Parathyroid adenoma (tissue), 2 donors: ENCODE measurements at regions not wholly inside any gene's neighbourhood (a gene's known extent, or its start where the extent isn't known, plus 50 kb on each side); places are given as distances from the start of the nearest gene placed in this dataset.
A peak's percentile ranks its signal among the peaks of the same experiment; 100 is the strongest.

ENCODE experiments used
- H2AFZ ChIP-seq: fragments of 300-600 bp; sonication (generic); one replicate; pipeline ENCODE4 v1.7.0; 2017; ENCODE audit warnings: antibody characterized with exemption, mild to moderate bottlenecking
- H3K27ac ChIP-seq: fragments of 300-600 bp; sonication (generic); one replicate; pipeline ENCODE4 v1.7.0; 2017
- H3K27me3 ChIP-seq: fragments of 300-600 bp; sonication (generic); one replicate; pipeline ENCODE4 v1.7.0; 2017; ENCODE audit warnings: low read length; ENCODE audit not compliant: control insufficient read depth, insufficient read depth
- H3K36me3 ChIP-seq: fragments of 300-600 bp; sonication (generic); one replicate; pipeline ENCODE4 v1.7.0; 2017; ENCODE audit warnings: low read length; ENCODE audit not compliant: control insufficient read depth, insufficient read depth
- H3K4me1 ChIP-seq: fragments of 300-600 bp; sonication (generic); one replicate; pipeline ENCODE4 v1.7.0; 2017; ENCODE audit warnings: control low read depth
- H3K4me2 ChIP-seq: fragments of 300-600 bp; sonication (generic); one replicate; pipeline ENCODE4 v1.7.0; 2017; ENCODE audit warnings: low read length
- H3K4me3 ChIP-seq: fragments of 300-600 bp; sonication (generic); one replicate; pipeline ENCODE4 v1.7.0; 2017; ENCODE audit warnings: low read depth, low read length
- H3K79me2 ChIP-seq: fragments of 300-600 bp; sonication (generic); one replicate; pipeline ENCODE4 v1.7.0; 2017; ENCODE audit warnings: control low read depth
- H3K9ac ChIP-seq: fragments of 300-600 bp; sonication (generic); one replicate; pipeline ENCODE4 v1.7.0; 2017; ENCODE audit warnings: mild to moderate bottlenecking
- H3K9me3 ChIP-seq: fragments of 300-600 bp; sonication (generic); one replicate; pipeline ENCODE4 v1.7.0; 2017; ENCODE audit warnings: low read length; ENCODE audit not compliant: control insufficient read depth
- CTCF ChIP-seq: fragments of 300-600 bp; sonication (generic); IDR thresholded peaks from one replicate; pipeline ENCODE4 v1.7.0; 2017; ENCODE audit warnings: antibody characterized with exemption, mild to moderate bottlenecking
- donor health status: primary hyperparathyroidism.

GRCh38 chr11:128328955-128329551, 258.3 kb downstream of the ETS1 start:
- peak overlapping the region; percentile 62 for H3K27ac ChIP-seq
- H3K79me2 ChIP-seq, result no peaks in the 10 kb centered on the region
- no peaks in the 10 kb centered on the region for H3K4me1 ChIP-seq
- H3K4me2 ChIP-seq, result no peak overlapping the region
- H3K36me3 ChIP-seq, result no peaks in the 10 kb centered on the region
- no peak overlapping the region for H2AFZ ChIP-seq
- no peaks in the 10 kb centered on the region for H3K27me3 ChIP-seq
- H3K9ac ChIP-seq, result no peak overlapping the region
- H3K9me3 ChIP-seq, result no peaks in the 10 kb centered on the region
- no peak for TF ChIP-seq CTCF
- H3K4me3 ChIP-seq, result no peak overlapping the region

GRCh38 chr11:128327274-128327673, 260.1 kb downstream of the ETS1 start:
- H3K4me1 ChIP-seq, result no peaks in the 10 kb centered on the region
- H3K9ac ChIP-seq, result no peak overlapping the region
- H3K4me3 ChIP-seq, result no peak overlapping the region
- H3K79me2 ChIP-seq, result no peaks in the 10 kb centered on the region
- no peaks in the 10 kb centered on the region for H3K27me3 ChIP-seq
- no peak for TF ChIP-seq CTCF
- no peak overlapping the region for H3K4me2 ChIP-seq
- H2AFZ ChIP-seq, result no peak overlapping the region
- no peaks in the 10 kb centered on the region for H3K36me3 ChIP-seq
- H3K27ac ChIP-seq, result no peak overlapping the region
- no peaks in the 10 kb centered on the region for H3K9me3 ChIP-seq

- H3K27me3 ChIP-seq, result no peaks in the 10 kb centered on the region
- H3K79me2 ChIP-seq, result no peaks in the 10 kb centered on the region
- no peaks in the 10 kb centered on the region for H3K36me3 ChIP-seq
- TF ChIP-seq CTCF, result no peak
- no peak overlapping the region for H2AFZ ChIP-seq
- no peaks in the 10 kb centered on the region for H3K4me1 ChIP-seq
- no peak overlapping the region for H3K9ac ChIP-seq
- no peak overlapping the region for H3K4me3 ChIP-seq
- H3K9me3 ChIP-seq, result no peaks in the 10 kb centered on the region
- no peak overlapping the region for H3K27ac ChIP-seq
- no peak overlapping the region for H3K4me2 ChIP-seq
These were observed 260.6 kb downstream of the ETS1 start for GRCh38 chr11:128326791-128327190.

- H3K27ac ChIP-seq, result no peak overlapping the region
- no peak overlapping the region for H2AFZ ChIP-seq
- no peak overlapping the region for H3K4me3 ChIP-seq
- no peaks in the 10 kb centered on the region for H3K36me3 ChIP-seq
- H3K27me3 ChIP-seq, result no peaks in the 10 kb centered on the region
- H3K9me3 ChIP-seq, result no peaks in the 10 kb centered on the region
- H3K79me2 ChIP-seq, result no peaks in the 10 kb centered on the region
- no peak for TF ChIP-seq CTCF
- H3K9ac ChIP-seq, result no peak overlapping the region
- no peaks in the 10 kb centered on the region for H3K4me1 ChIP-seq
- no peak overlapping the region for H3K4me2 ChIP-seq
These were observed 262.7 kb downstream of the ETS1 start for GRCh38 chr11:128324531-128325141.

GRCh38 chr11:128324051-128324481, 263.3 kb downstream of the ETS1 start:
- Histone ChIP-seq H3K79me2 (no peaks in the 10 kb centered on the region), H3K27ac (no peak overlapping the region), H3K9ac (no peak overlapping the region), H3K36me3 (no peaks in the 10 kb centered on the region), H2AFZ (no peak overlapping the region), H3K27me3 (no peaks in the 10 kb centered on the region), H3K4me2 (no peak overlapping the region), H3K4me3 (no peak overlapping the region), H3K9me3 (no peaks in the 10 kb centered on the region), H3K4me1 (no peaks in the 10 kb centered on the region)
- no peak for TF ChIP-seq CTCF
